HepG2 (cell line): ENCODE measurements at regions not wholly inside any gene's neighbourhood (a gene's known extent, or its start where the extent isn't known, plus 50 kb on each side); places are given as distances from the start of the nearest gene placed in this dataset.

ENCODE experiments used
- SSRP1 ChIP-seq: IDR thresholded peaks from 2 replicates; pipeline ENCODE4 v1.6.1; 2016; ENCODE audit warnings: control low read depth
- ZNF572 ChIP-seq: sonication (generic); formaldehyde crosslinking; IDR thresholded peaks from 2 replicates; pipeline ENCODE4 v1.5.1; 2020; ENCODE audit warnings: mild to moderate bottlenecking, missing genetic modification reagents

DNA sequence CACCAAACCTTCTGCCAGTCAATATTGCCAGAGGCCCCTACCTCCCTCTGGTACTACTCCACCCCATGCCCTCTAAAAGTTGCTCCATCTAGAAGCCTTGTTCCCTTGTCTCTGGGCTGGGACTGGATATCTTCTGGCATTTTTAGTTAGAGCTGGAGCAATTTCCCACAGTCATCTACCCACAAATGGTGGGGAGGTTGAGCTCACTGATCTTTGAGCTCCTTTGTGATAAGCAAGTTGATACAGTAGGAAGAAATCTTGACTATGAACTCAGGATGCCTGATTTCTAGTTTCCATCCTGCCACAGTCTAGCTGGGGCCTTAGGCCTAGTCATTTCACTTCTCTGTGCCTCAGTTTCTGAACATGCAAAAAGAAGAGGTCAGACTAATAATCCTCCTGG lies 155.0 kb downstream of the MAIP1 start:
- TF ChIP-seq ZNF572 (CRISPR knock-in tag) = no peak
- no peak for TF ChIP-seq SSRP1 (CRISPR knock-in tag)
